Panc1 (cell line): ENCODE measurements at regions not wholly inside any gene's neighbourhood (a gene's known extent, or its start where the extent isn't known, plus 50 kb on each side); places are given as distances from the start of the nearest gene placed in this dataset.

ENCODE experiments used
- POLR2AphosphoS5 ChIP-seq: IDR thresholded peaks from 2 replicates; pipeline ENCODE4 v1.6.1; 2012; ENCODE audit warnings: mild to moderate bottlenecking, low read depth, low read length, moderate library complexity
- TF ChIP-seq, protein P1 (sequence below): fragments of 450-650 bp; IDR thresholded peaks from 2 replicates; pipeline ENCODE4 v1.5.1; 2017; ENCODE audit warnings: mild to moderate bottlenecking

GRCh38 chr13:103255587-103256301 is 189.5 kb upstream of the SLC10A2 start:
- TF ChIP-seq, protein P1, sequence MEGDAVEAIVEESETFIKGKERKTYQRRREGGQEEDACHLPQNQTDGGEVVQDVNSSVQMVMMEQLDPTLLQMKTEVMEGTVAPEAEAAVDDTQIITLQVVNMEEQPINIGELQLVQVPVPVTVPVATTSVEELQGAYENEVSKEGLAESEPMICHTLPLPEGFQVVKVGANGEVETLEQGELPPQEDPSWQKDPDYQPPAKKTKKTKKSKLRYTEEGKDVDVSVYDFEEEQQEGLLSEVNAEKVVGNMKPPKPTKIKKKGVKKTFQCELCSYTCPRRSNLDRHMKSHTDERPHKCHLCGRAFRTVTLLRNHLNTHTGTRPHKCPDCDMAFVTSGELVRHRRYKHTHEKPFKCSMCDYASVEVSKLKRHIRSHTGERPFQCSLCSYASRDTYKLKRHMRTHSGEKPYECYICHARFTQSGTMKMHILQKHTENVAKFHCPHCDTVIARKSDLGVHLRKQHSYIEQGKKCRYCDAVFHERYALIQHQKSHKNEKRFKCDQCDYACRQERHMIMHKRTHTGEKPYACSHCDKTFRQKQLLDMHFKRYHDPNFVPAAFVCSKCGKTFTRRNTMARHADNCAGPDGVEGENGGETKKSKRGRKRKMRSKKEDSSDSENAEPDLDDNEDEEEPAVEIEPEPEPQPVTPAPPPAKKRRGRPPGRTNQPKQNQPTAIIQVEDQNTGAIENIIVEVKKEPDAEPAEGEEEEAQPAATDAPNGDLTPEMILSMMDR: no peak
- no peak for TF ChIP-seq POLR2AphosphoS5
